ENCODE measurements at regions not wholly inside any gene's neighbourhood (a gene's known extent, or its start where the extent isn't known, plus 50 kb on each side); places are given as distances from the start of the nearest gene placed in this dataset.
"Not testable (repeated sequence)": the region's sequence is repeated elsewhere in the genome, so short reads cannot be mapped to it uniquely, and the experiment has no call there.

- DNase-seq (ENCODE audit: low read depth in 3 of 3): no peak
These were observed 97.8 kb upstream of the SLC35G4 start for GRCh38 chr18:11511434-11512095.

- DNase-seq (ENCODE audit: low read depth in 3 of 3): no peak
These were observed 102.5 kb upstream of the SLC35G4 start for GRCh38 chr18:11506856-11507255.

- no peak for DNase-seq (ENCODE audit: low read depth in 3 of 3)
These were observed 103.4 kb upstream of the SLC35G4 start for GRCh38 chr18:11505993-11506392.

- DNase-seq (ENCODE audit: low read depth in 3 of 3): no peak
These were observed 104.4 kb upstream of the SLC35G4 start for GRCh38 chr18:11504962-11505361.

- no peak for DNase-seq (ENCODE audit: low read depth in 3 of 3)
These were observed 107.0 kb upstream of the SLC35G4 start for GRCh38 chr18:11502368-11502767.

GRCh38 chr18:11501352-11501751 is 108.0 kb upstream of the SLC35G4 start:
- DNase-seq (ENCODE audit: low read depth in 3 of 3): no peak

GRCh38 chr18:11500153-11501122 is 109.0 kb upstream of the SLC35G4 start:
- DNase-seq (ENCODE audit: low read depth in 3 of 3): no peak

- DNase-seq (ENCODE audit: low read depth in 3 of 3): no peak
These were observed 110.6 kb upstream of the SLC35G4 start for GRCh38 chr18:11498821-11499220.

GRCh38 chr18:11497585-11497984 is 111.8 kb upstream of the SLC35G4 start:
- no peak for DNase-seq (ENCODE audit: low read depth in 3 of 3)

- no peak for DNase-seq (ENCODE audit: low read depth in 3 of 3)
These were observed 112.7 kb upstream of the SLC35G4 start for GRCh38 chr18:11496526-11497172.

- DNase-seq (ENCODE audit: low read depth in 3 of 3): no peak
These were observed 114.0 kb upstream of the SLC35G4 start for GRCh38 chr18:11495441-11495840.

- no peak for DNase-seq (ENCODE audit: low read depth in 3 of 3)
These were observed 115.3 kb upstream of the SLC35G4 start for GRCh38 chr18:11494107-11494506.

- DNase-seq (ENCODE audit: low read depth in 3 of 3): no peak
These were observed 120.0 kb upstream of the SLC35G4 start for GRCh38 chr18:11489266-11489899.

GRCh38 chr18:11488175-11488574 is 121.2 kb upstream of the SLC35G4 start:
- DNase-seq (ENCODE audit: low read depth in 3 of 3): no peak

- DNase-seq (ENCODE audit: low read depth in 3 of 3): no peak
These were observed 122.0 kb upstream of the SLC35G4 start for GRCh38 chr18:11487390-11487789.

- DNase-seq (ENCODE audit: low read depth in 3 of 3): no peak
These were observed 127.1 kb upstream of the SLC35G4 start for GRCh38 chr18:11482271-11482670.

- DNase-seq (ENCODE audit: low read depth in 3 of 3): no peak
These were observed 128.7 kb upstream of the SLC35G4 start for GRCh38 chr18:11480692-11481091.

- DNase-seq (ENCODE audit: low read depth in 3 of 3): not testable (repeated sequence)
These were observed 130.4 kb upstream of the SLC35G4 start for GRCh38 chr18:11479031-11479430.

GRCh38 chr18:11470941-11471340 is 138.5 kb upstream of the SLC35G4 start:
- no peak for DNase-seq (ENCODE audit: low read depth in 3 of 3)

- DNase-seq (ENCODE audit: low read depth in 3 of 3): no peak
These were observed 140.8 kb upstream of the SLC35G4 start for GRCh38 chr18:11468617-11469016.

GRCh38 chr18:11468120-11468519 is 141.3 kb upstream of the SLC35G4 start:
- no peak for DNase-seq (ENCODE audit: low read depth in 3 of 3)

- no peak for DNase-seq (ENCODE audit: low read depth in 3 of 3)
These were observed 141.8 kb upstream of the SLC35G4 start for GRCh38 chr18:11467611-11468010.
